T47D (cell line): ENCODE measurements at regions not wholly inside any gene's neighbourhood (a gene's known extent, or its start where the extent isn't known, plus 50 kb on each side); places are given as distances from the start of the nearest gene placed in this dataset.

Experiments used
- DNase-seq, 2 experiments: peaks; one replicate each; pipeline versions ENCODE4 v3.0.0 to v3.0.0-alpha.2; 2011 to 2012; ENCODE audit warnings: low read depth in 1 of 2, low spot score in 1 of 2
- JUND ChIP-seq: IDR thresholded peaks from 2 replicates; pipeline ENCODE4 v1.6.1; 2012; ENCODE audit warnings: low read depth
- in situ Hi-C: cut with HindIII; loops from 2 replicates; pipeline ENCODE4 v1.10.0; 2016; ENCODE audit warnings: low sequenced_read_pairs, low pct_unique_long_range_greater_than_20kb

DNA sequence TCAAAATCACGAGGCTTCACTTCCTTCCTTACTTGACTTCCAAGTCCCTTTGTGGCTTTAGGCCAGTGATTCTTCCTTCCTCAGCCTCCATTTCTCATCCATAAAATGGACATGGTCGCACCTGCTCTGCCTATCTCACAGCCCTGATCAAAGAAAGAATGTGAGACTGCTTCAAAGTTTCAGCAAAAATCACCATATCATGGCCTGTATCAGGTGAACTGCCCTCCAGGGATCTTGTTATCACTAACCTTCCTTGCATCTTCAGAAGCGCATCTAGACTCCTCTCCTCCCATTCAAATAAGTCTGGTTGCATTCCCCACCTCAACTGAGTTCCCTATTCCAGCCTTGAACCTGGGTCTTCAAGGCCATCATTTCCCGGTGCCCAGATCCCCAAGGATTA, 96.5 kb downstream of the TTC32 start:
- in situ Hi-C loops = no loop called here
- TF ChIP-seq JUND = no peak
- no peak for DNase-seq

DNA sequence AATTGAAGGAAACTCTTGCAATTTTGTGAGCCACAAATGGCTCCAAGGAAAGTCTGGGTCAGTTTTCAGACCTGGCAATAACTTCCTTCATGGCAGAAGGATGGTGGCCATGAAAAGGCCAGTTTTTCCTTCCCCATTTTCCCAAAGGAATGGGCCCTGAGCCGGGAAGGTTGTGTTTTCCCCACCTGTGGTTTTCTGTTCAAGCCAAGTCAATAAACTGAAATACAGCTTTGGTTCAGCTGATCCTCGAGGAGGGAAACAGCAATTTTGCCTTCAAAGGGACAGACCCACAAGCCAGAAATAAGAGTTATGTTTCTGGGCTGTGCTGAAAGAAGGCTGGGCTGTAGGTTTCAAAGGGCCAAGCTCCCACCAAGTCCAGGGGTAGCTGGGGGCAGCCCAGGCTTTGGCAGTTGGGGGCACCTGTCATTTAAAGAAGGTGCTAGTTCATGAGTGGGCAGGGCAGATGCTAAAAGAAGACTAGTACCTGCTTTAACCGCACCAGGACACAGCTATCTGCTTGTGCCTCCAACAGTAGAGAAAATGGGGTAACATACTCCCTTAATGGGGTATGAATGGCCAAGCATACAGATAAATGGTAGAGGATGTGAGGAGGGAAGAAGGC, 97.0 kb downstream of the TTC32 start:
- no peak for DNase-seq
- no peak for TF ChIP-seq JUND
- in situ Hi-C loops = no loop called here

DNA sequence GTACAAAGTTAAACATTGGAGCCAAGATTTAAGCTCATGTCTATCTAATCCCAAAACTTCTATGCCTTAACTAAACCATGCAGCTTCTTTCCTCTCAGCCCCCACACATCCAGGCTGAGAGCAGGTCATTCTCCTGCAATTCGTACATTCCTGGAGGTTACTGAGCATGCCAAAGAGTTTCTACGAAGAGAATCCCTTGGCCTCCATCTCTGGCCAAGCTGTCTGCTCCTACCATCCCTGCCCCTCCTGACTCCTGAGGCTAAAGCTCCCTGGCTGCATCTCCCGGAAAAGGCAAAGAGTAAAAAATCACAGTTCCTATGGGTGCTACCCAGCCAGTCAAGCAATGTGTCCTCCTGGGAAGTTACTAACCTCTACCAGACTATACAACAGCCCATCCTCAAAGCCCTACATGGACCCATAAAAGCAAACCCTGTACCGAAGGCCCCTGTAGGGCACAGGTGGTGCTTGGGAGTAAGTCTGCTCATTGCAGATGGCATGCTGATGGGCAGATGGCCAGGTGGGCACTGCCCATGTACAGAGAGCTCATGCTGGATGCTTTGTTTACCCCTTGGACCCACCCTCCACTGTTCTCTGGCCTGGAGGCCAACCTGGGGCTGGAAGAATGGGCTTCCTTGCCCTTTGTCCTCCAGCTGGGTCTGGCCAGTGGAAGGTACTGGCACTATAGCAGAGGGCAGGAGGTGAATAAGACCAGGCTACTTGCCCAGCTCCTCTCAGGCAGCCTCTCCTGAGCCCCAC, 99.5 kb downstream of the TTC32 start:
- TF ChIP-seq JUND = no peak
- no peak for DNase-seq
- in situ Hi-C loops = no loop called here

DNA sequence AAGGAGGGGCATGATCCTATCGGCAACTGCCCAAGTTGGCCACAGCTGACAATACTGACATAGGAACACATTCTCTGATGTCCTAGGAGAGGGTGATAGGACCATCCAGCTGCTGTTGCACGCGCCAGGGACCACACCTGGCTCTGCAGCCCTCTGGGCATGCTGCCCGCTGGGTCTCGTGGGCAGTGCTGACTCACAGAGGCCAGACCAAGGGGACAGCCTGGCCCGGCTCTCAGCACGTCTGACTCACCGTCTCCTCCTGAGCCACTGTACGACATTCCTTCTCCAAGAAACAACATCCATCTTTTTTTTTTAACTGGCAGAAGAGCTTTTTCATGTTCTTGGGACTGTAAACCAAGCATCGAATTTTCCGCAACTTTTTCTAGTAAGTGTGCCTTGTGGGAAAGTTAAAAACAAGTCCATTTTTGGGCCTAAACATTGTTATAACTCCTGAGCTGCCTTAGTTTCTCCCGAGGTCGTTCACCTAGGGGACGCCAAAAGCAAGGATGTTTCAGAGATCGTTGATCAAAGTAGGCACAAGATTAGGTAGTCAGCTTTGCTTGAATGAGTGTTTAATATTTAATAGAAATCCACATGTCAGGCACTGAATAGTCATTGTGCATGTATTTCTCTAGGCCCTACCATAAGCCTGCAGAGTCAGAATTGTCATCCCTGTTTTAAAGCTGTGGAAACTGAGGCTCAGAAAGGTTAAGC, 100.3 kb downstream of the TTC32 start:
- in situ Hi-C loops = no loop called here
- DNase-seq = no peak
- TF ChIP-seq JUND = no peak

DNA sequence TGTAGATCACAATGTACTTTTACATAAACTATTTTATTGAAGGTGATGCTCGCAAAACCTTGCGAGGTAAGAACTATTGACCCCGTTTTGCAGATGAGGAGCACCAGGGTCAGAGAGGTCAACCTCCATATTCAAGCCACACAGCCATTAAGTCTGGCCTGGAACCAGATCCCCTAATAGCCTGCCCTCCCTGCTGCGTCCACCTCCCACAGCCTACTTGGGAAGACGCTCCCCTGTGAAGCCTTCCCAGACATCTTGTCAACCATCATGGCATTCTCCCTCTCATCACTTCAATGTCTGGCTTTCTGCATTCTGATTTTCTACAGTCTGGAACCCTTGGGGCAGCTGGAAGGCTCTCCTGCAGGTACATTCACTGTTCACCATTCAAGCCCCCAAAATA, 101.0 kb downstream of the TTC32 start:
- TF ChIP-seq JUND = no peak
- in situ Hi-C loops = no loop called here
- no peak for DNase-seq

DNA sequence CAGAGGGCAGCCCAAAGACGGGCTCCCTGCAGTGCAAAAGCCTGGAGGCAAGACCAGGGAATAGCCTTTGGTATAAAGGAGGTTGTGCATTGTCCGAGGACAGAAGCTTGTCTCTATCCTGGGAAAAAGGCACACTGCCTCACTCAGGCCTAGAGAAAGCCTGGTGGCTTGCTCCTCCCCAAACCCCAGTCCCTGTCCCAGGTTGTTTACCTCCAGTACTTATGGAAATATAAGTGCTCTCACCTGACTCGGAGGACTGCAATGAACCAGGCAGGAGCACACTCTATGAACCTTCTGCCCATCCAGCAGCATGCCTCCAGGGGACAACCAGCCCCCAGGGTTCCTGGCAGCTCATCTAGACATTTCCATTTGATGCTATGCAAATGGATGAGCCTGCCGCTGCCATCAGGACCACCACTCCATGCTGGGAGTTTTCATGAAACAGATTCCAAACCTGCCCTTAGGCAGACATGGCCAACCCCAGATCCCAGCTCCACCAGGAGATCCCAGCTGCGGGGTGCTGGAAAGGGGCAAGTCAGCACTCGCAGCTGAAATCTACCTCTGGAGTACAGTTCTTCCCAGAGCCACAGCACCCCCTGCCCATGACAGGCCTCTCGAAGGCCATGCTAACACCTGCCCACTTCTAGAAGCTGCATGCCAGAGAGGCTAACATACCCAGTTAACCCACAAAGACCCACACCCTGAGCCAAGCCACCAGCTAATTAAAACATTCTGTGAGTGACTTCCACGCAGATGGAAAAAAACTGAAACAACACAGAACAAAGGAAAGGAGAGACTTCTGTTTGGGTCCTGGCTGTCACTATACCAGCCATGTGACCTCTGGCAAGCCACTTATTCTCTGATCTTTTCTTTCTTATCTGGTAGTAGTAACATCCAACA, 101.7 kb downstream of the TTC32 start:
- no peak for DNase-seq
- TF ChIP-seq JUND = no peak
- in situ Hi-C loops = no loop called here

DNA sequence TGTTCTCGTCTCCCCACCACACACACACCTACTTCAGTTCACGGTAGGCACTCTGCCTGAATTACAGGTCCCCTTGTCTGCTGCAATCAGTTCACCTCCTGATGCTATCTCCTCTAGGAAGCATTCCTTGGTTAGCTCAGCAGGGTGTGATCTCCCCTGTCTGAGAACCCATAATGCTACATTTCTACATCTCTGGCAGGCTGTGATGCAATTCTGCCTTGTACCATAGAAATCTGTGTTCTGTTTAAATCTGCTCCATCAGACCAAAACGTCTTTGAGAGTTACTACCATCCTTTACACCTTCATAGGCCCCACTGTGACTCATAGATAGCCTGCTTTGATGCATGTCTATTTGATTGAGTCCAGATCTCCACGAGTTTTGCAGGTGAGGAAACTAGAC, 103.9 kb downstream of the TTC32 start:
- DNase-seq = no peak
- no peak for TF ChIP-seq JUND
- in situ Hi-C loops = no loop called here

DNA sequence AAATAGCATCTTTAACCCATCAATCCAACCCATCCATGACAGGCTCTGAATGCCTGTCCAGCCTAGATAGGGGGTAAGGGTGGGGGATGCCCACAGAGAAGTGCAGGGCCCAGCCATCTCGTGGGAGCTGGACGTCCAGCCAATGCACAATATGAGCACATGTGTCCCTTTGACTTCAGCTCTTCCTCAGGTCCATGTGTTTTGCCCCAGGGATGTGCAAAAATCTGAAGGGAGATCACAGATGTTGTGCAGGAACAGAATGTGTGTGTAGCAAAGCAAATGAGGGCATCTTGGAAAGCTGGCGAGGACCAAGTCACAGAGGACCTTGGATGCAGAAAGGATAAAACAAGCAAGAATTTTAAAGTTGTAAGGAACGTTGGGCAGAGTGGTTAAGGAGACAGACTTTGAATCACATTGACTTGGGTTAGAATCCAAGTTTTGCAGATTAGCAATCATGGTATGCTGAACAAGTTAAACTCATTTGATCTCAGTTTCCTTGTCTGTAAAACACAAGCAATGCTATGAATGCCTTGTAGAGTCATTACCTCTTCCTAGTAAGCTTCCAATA, 104.5 kb downstream of the TTC32 start:
- in situ Hi-C loops = no loop called here
- no peak for DNase-seq
- no peak for TF ChIP-seq JUND

DNA sequence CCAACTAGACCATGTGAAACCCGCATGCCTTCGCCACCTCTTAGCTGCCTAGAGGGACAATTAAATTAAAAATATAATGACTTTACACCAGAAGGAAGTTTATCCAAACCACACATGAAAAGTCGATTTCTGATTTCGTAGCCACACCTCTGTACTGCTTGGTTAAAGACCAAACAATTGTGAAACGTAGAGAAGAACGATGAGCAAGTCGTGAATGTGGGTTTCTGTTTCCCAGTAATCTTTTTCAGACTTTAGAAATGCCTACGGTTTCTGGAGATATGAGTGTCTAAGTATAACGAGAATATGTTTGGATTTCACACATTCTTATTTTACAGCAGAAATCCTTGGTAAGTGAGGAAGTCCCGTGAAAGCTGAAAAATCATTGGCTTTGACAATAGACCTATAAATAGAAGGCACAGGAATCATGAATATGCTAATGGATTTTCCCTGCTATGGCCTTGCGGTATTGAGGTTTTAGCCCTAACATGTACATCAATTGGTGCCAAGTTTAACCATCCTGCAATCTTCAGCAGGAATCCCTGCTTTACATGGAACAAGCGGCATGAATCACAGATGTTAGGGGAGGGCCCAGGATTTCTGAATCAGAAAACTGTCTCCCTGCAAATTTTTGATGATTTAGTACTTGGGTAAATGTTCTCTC, 105.6 kb downstream of the TTC32 start:
- TF ChIP-seq JUND = no peak
- no peak for DNase-seq
- in situ Hi-C loops = no loop called here

DNA sequence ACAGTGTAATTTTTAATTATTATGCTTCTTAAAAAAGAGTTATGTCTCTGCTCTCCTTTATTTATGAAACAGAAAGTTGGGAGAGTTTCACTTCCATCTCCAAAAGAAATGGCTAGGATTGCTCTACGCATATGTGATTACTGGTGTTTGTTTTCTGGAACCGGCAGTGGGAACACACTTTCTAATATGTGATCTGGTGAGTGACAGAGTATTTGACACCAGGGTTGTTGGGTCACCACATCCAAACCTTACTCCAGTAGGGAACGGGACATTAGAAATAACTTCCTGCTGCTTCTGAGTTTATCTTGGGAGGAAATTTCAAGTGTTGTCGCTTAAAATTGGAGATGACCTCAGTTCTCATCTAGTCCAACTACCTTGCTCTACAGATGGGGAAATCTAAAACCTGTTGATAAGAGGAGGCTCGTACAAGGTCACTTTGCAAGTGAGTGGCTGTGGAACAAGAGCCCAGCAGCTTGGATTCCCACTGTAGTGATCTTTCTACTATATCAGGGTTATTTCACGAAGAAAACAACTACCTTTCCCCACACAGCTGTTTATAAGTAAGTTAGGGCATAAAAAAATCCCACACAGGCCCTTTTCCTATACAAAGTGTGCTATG, 108.5 kb downstream of the TTC32 start:
- DNase-seq = no peak
- in situ Hi-C loops = no loop called here
- no peak for TF ChIP-seq JUND

DNA sequence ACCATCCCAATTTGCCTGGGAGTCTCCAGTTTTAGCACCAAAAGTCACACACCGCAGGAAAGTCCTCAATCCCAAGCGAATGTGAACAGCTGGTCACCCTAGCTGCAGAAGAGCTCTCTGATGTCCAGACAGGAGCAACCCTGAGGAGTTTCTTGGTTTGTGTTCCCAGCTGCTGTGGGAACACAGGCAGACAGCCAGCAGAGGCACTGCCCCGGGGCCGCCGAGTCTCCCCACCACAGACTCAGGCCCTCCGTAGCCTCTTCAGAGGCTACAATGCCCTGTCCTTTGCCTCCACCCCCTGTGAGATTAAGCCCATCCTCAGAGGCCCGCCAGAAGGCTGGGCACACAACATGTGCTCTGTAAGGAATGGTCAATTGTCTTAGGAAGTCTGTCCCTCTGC, 111.5 kb downstream of the TTC32 start:
- in situ Hi-C loops = no loop called here
- TF ChIP-seq JUND = no peak
- DNase-seq = no peak
